Keratinocyte (primary cell): ENCODE measurements at regions not wholly inside any gene's neighbourhood (a gene's known extent, or its start where the extent isn't known, plus 50 kb on each side); places are given as distances from the start of the nearest gene placed in this dataset.

ENCODE experiments used
- DNase-seq: peaks from one replicate; pipeline ENCODE4 v3.0.0-alpha.2; 2011; ENCODE audit warnings: low read depth, missing footprints, low spot score
- FAIRE-seq: peaks from 2 replicates; lab custom pipeline; 2011; peaks lifted over from hg19 to GRCh38; lab: Jason Lieb, UNC
- H2AFZ ChIP-seq: 2 replicates; pipeline ENCODE4 v1.6.0; 2012; ENCODE audit warnings: low read length, control low read depth, inconsistent platforms; ENCODE audit not compliant: control insufficient read depth
- H3K27ac ChIP-seq: 2 replicates; pipeline ENCODE4 v1.5.1; 2011; ENCODE audit warnings: low read length; ENCODE audit not compliant: control insufficient read depth, insufficient read depth
- H3K27me3 ChIP-seq: 3 replicates; pipeline ENCODE4 v1.6.0; 2011; ENCODE audit warnings: low read length; ENCODE audit not compliant: control insufficient read depth, insufficient read depth; ENCODE audit errors: extremely low read depth
- H3K36me3 ChIP-seq, 2 experiments: 2 replicates in 1 of 2; 3 replicates in 1 of 2; pipeline ENCODE4 v1.5.1; 2011; ENCODE audit warnings: low read length in 2 of 2, mild to moderate bottlenecking in 1 of 2; ENCODE audit not compliant: control insufficient read depth in 2 of 2, insufficient read depth in 2 of 2; ENCODE audit errors: extremely low read depth in 1 of 2
- H3K4me1 ChIP-seq: 3 replicates; pipeline ENCODE4 v1.5.1; 2011; ENCODE audit warnings: low read length; ENCODE audit not compliant: control insufficient read depth, insufficient read depth; ENCODE audit errors: extremely low read depth
- H3K4me2 ChIP-seq: 3 replicates; pipeline ENCODE4 v1.6.0; 2011; ENCODE audit warnings: low read depth, low read length; ENCODE audit not compliant: control insufficient read depth, insufficient read depth; ENCODE audit errors: extremely low read depth
- H3K4me3 ChIP-seq, 3 experiments: fragments of 200-600 bp in 1 of 3; sonication (generic) in 1 of 3; 2 replicates in 2 of 3; 3 replicates in 1 of 3; pipeline ENCODE4 v1.5.1; 2011 to 2016; ENCODE audit warnings: low read length in 3 of 3, mild to moderate bottlenecking in 3 of 3, control low read depth in 2 of 3, inconsistent platforms in 1 of 3, low read depth in 1 of 3, mixed read lengths in 1 of 3, mixed run types in 1 of 3, moderate library complexity in 1 of 3; ENCODE audit not compliant: control insufficient read depth in 2 of 3, insufficient read depth in 2 of 3; ENCODE audit errors: extremely low read depth in 1 of 3
- H3K79me2 ChIP-seq: 2 replicates; pipeline ENCODE4 v1.6.0; 2012; ENCODE audit warnings: low read length; ENCODE audit not compliant: control insufficient read depth, insufficient read depth
- H3K9ac ChIP-seq: 3 replicates; pipeline ENCODE4 v1.6.0; 2011; ENCODE audit warnings: low read length; ENCODE audit not compliant: control insufficient read depth, insufficient read depth; ENCODE audit errors: extremely low read depth
- H3K9me1 ChIP-seq: 3 replicates; pipeline ENCODE4 v1.6.0; 2011; ENCODE audit warnings: low read length; ENCODE audit not compliant: control insufficient read depth, insufficient read depth; ENCODE audit errors: extremely low read depth
- H3K9me3 ChIP-seq: 2 replicates; pipeline ENCODE4 v1.5.1; 2012; ENCODE audit warnings: low read depth, low read length; ENCODE audit not compliant: control insufficient read depth
- H4K20me1 ChIP-seq: 3 replicates; pipeline ENCODE4 v1.6.0; 2011; ENCODE audit warnings: low read length; ENCODE audit not compliant: control insufficient read depth, insufficient read depth; ENCODE audit errors: extremely low read depth
- EZH2 ChIP-seq: IDR thresholded peaks from one replicate; pipeline ENCODE4 v1.6.1; 2012; ENCODE audit warnings: inconsistent platforms, mild to moderate bottlenecking, low read length, moderate library complexity
- dilution Hi-C: fragments of 300-500 bp; cut with MboI; formaldehyde crosslinking; loops from one replicate; pipeline ENCODE4 v1.7.0; 2020; ENCODE audit warnings: low sequenced_read_pairs; ENCODE audit not compliant: extremely low pct_ligation_motif_present
- TF ChIP-seq, protein P1 (sequence below), 3 experiments: IDR thresholded peaks in 1 of 3; conservative IDR thresholded peaks in 1 of 3; optimal IDR thresholded peaks in 1 of 3; 2 replicates in 2 of 3; 3 replicates in 1 of 3; pipeline versions ENCODE3 to v1.5.1; 2011; ENCODE audit warnings: low read length in 3 of 3, mild to moderate bottlenecking in 3 of 3, moderate library complexity in 2 of 3, control low read depth in 1 of 3, inconsistent platforms in 1 of 3; ENCODE audit not compliant: insufficient read depth in 2 of 3; ENCODE audit errors: extremely low read depth in 1 of 3

DNA sequence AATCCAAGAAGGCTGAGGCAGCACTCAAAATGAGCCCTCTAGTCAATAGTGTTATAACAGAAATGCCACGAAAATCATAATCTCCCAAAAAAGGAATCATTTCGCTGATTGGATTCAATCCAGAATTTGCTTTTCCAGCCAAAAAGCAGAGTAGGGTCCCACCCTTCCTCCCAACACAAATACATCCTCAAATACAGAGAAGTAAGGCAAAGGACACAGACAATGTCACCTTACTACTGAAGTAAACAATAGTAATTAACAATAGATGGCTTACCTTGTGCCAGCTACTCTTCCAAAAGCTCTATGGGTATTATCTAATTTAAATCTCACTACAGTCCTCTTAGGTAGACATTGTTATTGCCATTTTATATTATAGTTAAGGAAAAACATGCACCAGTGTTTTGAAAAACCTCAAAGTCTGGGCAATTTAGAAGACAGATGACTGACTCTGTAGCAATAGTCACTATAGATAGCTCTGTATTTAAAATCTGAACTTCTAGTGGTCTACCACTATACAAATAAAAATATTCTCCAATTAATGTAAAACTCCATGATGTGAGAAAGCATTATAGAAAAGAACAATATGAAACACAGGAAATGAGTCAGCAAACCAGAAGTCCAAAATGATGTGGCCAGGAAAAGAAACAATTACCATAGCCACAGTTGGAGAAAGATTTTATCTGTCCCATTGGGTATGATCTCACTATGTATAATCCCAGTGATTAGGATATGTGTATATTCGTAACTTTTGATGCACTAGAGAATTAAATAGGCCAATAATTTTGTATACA, 305.0 kb upstream of the ERBB4 start:
- Histone ChIP-seq H2AFZ (no peak overlapping the region), H3K27ac (peak overlapping the region; percentile 98), H3K4me2 (peak overlapping the region; percentile 67), H3K9me1 (no peaks in the 10 kb centered on the region), H3K79me2 (no peaks in the 10 kb centered on the region), H3K9me3 (no peaks in the 10 kb centered on the region), H3K4me1 (peaks cover 52% of the 10 kb centered on the region), H4K20me1 (no peaks in the 10 kb centered on the region), H3K27me3 (no peaks in the 10 kb centered on the region), H3K36me3 (no peaks in the 10 kb centered on the region), H3K4me3 (peak overlapping the region in 2 of 3 experiments; percentile 24 to 36), H3K9ac (peak overlapping the region; percentile 70)
- DNase-seq (peak; percentile 50), FAIRE-seq (peak; percentile 76)
- dilution Hi-C loops: no loop called here
- no peak for TF ChIP-seq EZH2
- TF ChIP-seq, protein P1, sequence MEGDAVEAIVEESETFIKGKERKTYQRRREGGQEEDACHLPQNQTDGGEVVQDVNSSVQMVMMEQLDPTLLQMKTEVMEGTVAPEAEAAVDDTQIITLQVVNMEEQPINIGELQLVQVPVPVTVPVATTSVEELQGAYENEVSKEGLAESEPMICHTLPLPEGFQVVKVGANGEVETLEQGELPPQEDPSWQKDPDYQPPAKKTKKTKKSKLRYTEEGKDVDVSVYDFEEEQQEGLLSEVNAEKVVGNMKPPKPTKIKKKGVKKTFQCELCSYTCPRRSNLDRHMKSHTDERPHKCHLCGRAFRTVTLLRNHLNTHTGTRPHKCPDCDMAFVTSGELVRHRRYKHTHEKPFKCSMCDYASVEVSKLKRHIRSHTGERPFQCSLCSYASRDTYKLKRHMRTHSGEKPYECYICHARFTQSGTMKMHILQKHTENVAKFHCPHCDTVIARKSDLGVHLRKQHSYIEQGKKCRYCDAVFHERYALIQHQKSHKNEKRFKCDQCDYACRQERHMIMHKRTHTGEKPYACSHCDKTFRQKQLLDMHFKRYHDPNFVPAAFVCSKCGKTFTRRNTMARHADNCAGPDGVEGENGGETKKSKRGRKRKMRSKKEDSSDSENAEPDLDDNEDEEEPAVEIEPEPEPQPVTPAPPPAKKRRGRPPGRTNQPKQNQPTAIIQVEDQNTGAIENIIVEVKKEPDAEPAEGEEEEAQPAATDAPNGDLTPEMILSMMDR (optimal IDR thresholded peaks at IDR 0.05 in 1 of 3, IDR thresholded peaks at IDR 0.05 in 1 of 3, conservative IDR thresholded peaks at IDR 0.05 in 1 of 3; ENCODE audit: extremely low read depth in 1 of 3, insufficient read depth in 2 of 3, low read length in 3 of 3): no peak

DNA sequence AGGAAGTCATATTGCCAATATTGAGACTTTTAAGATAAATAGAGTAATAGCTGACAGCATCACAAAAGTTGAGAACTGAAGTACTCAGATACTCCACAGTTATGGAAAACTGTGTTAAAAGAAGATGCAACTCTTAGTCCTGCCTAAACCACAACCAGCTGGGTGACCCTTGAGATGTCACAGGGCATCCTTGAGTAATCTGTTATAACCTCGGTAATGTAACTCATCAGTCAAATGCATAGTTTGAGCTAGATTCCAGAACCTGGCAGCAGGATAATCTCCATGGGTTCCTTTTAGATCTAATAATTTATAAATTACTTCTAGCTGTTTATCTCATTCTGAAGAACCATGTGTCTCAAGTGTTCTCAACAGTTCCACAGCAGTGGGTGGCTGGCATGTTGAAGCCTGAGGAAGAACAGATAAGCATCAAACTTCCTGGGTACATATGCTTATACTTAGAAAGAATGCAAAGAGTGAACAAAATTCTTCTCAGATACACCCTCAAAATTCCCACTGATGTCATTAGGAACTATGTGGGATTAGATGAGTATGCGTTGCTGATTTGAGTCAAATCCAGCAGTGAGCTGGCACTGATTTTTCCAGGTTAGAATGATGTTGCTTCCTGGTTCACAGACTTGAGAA, 304.1 kb upstream of the ERBB4 start:
- H3K9me1 ChIP-seq: no peaks in the 10 kb centered on the region
- peak overlapping the region; percentile 70 for H3K9ac ChIP-seq
- H3K27me3 ChIP-seq: no peaks in the 10 kb centered on the region
- no peaks in the 10 kb centered on the region for H3K36me3 ChIP-seq
- TF ChIP-seq EZH2: no peak
- TF ChIP-seq, protein P1 (optimal IDR thresholded peaks at IDR 0.05 in 1 of 3, IDR thresholded peaks at IDR 0.05 in 1 of 3, conservative IDR thresholded peaks at IDR 0.05 in 1 of 3; ENCODE audit: extremely low read depth in 1 of 3, insufficient read depth in 2 of 3, low read length in 3 of 3): no peak
- peaks cover 52% of the 10 kb centered on the region for H3K4me1 ChIP-seq
- H3K4me3 ChIP-seq: peak overlapping the region in 1 of 3 experiments; percentile 24
- H3K4me2 ChIP-seq: peak overlapping the region; percentile 67
- H2AFZ ChIP-seq: no peak overlapping the region
- dilution Hi-C loops: no loop called here
- no peaks in the 10 kb centered on the region for H3K9me3 ChIP-seq
- H4K20me1 ChIP-seq: no peaks in the 10 kb centered on the region
- H3K79me2 ChIP-seq: no peaks in the 10 kb centered on the region
- FAIRE-seq (peak; percentile 93), DNase-seq (peak; percentile 83)
- H3K27ac ChIP-seq: peak overlapping the region; percentile 98
